Mucosa of descending colon (tissue), 3 donors: ENCODE measurements at regions not wholly inside any gene's neighbourhood (a gene's known extent, or its start where the extent isn't known, plus 50 kb on each side); places are given as distances from the start of the nearest gene placed in this dataset.
"Not testable (repeated sequence)": the region's sequence is repeated elsewhere in the genome, so short reads cannot be mapped to it uniquely, and the experiment has no call there.

ENCODE experiments used
- ATAC-seq: fragments of 200-7000 bp; cut with Tn5 transposase; one replicate; pipeline ENCODE4 v1.9.1; 2020; ENCODE audit warnings: mild to moderate bottlenecking, moderate library complexity
- DNase-seq, 3 donors: peaks; one replicate each; pipeline ENCODE4 v3.0.0-alpha.2; 2020
- H3K36me3 ChIP-seq: fragments of 200-600 bp; one replicate; pipeline ENCODE4 v1.8.0; 2021; ENCODE audit warnings: low read depth, mild to moderate bottlenecking
- H3K4me1 ChIP-seq: fragments of 200-600 bp; one replicate; pipeline ENCODE4 v1.8.0; 2021; ENCODE audit warnings: low read depth, mild to moderate bottlenecking
- H3K4me3 ChIP-seq: fragments of 200-600 bp; one replicate; pipeline ENCODE4 v1.8.0; 2021; ENCODE audit warnings: mild to moderate bottlenecking
- H3K9me3 ChIP-seq: fragments of 200-600 bp; one replicate; pipeline ENCODE4 v1.8.0; 2021; ENCODE audit warnings: mild to moderate bottlenecking
- CTCF ChIP-seq: fragments of 200-600 bp; IDR thresholded peaks from one replicate; pipeline ENCODE4 v1.8.0; 2022; ENCODE audit warnings: antibody characterized with exemption, mild to moderate bottlenecking
- intact Hi-C, 2 donors: fragments of 100-400 bp; cut with DNase I in 1 of 2; cut with micrococcal nuclease in 1 of 2; formaldehyde crosslinking; loops; one replicate each; pipeline versions ENCODE4 v1.11.0 to v1.11.1; 2022; cut with DNase I, micrococcal nuclease
- donor health status: DM: no; HTN: no; CAD: no; lungs with moderate emphysema.
- donor health status: DM: no; HTN: no; CAD: no.
- donor health status: DM: no; HTN: yes; CAD: no.

GRCh38 chr17:71192848-71193247 is 928.0 kb upstream of the SOX9 start:
- ATAC-seq: no peak
- TF ChIP-seq CTCF: no peak
- intact Hi-C loops: no loop called here

GRCh38 chr17:71200597-71200996 is 920.2 kb upstream of the SOX9 start:
- Histone ChIP-seq H3K36me3 (no peaks in the 10 kb centered on the region), H3K9me3 (no peaks in the 10 kb centered on the region), H3K4me3 (no peak overlapping the region), H3K4me1 (no peaks in the 10 kb centered on the region)
- TF ChIP-seq CTCF: no peak
- intact Hi-C loops: no loop called here
- no peak for ATAC-seq
- no peak for DNase-seq

More at GRCh38 chr17:71192848-71193247, 928.0 kb upstream of the SOX9 start:
- no peaks in the 10 kb centered on the region for H3K36me3 ChIP-seq
- H3K4me1 ChIP-seq: peaks cover 8% of the 10 kb centered on the region
- no peak for DNase-seq
- no peak overlapping the region for H3K4me3 ChIP-seq
- no peaks in the 10 kb centered on the region for H3K9me3 ChIP-seq

- DNase-seq: no peak
Observed at GRCh38 chr17:71201639-71202038, 919.2 kb upstream of the SOX9 start.

GRCh38 chr17:71202449-71202848 is 918.4 kb upstream of the SOX9 start:
- Histone ChIP-seq H3K4me3 (no peak overlapping the region), H3K4me1 (no peaks in the 10 kb centered on the region), H3K9me3 (no peaks in the 10 kb centered on the region), H3K36me3 (no peaks in the 10 kb centered on the region)
- no peak for ATAC-seq
- no peak for TF ChIP-seq CTCF
- no peak for DNase-seq
- intact Hi-C loops: no loop called here

More at GRCh38 chr17:71201639-71202038, 919.2 kb upstream of the SOX9 start:
- H3K36me3 ChIP-seq: no peaks in the 10 kb centered on the region
- no peak for ATAC-seq
- H3K9me3 ChIP-seq: no peaks in the 10 kb centered on the region
- no peak for TF ChIP-seq CTCF
- intact Hi-C loops: no loop called here
- H3K4me1 ChIP-seq: no peaks in the 10 kb centered on the region
- H3K4me3 ChIP-seq: no peak overlapping the region

- H3K4me1 ChIP-seq: no peaks in the 10 kb centered on the region
- no peak for TF ChIP-seq CTCF
- no peak overlapping the region for H3K4me3 ChIP-seq
- DNase-seq: no peak
- no peaks in the 10 kb centered on the region for H3K9me3 ChIP-seq
- no peaks in the 10 kb centered on the region for H3K36me3 ChIP-seq
- intact Hi-C loops: no loop called here
- ATAC-seq: no peak
Observed at GRCh38 chr17:71203953-71204352, 916.9 kb upstream of the SOX9 start.

- ATAC-seq, H3K4me1 ChIP-seq, H3K4me3 ChIP-seq, H3K9me3 ChIP-seq, DNase-seq, intact Hi-C loops, H3K36me3 ChIP-seq: not testable (repeated sequence)
Observed at GRCh38 chr17:71205951-71206350, 914.9 kb upstream of the SOX9 start.
